ENCODE measurements at regions not wholly inside any gene's neighbourhood (a gene's known extent, or its start where the extent isn't known, plus 50 kb on each side); places are given as distances from the start of the nearest gene placed in this dataset.

- no peak for TF ChIP-seq POLR2AphosphoS5 (IDR thresholded peaks at IDR 0.05)
- no peak for TF ChIP-seq CTCF (IDR thresholded peaks at IDR 0.05 in 8 of 11, conservative IDR thresholded peaks at IDR 0.05 in 3 of 11)
- TF ChIP-seq POLR2A (IDR thresholded peaks at IDR 0.05): no peak
Measured at GRCh38 chr12:74317741-74318140, 219.9 kb upstream of the ATXN7L3B start.

Data from spleen (tissue), 7 donors.